ENCODE measurements at regions not wholly inside any gene's neighbourhood (a gene's known extent, or its start where the extent isn't known, plus 50 kb on each side); places are given as distances from the start of the nearest gene placed in this dataset.

DNA sequence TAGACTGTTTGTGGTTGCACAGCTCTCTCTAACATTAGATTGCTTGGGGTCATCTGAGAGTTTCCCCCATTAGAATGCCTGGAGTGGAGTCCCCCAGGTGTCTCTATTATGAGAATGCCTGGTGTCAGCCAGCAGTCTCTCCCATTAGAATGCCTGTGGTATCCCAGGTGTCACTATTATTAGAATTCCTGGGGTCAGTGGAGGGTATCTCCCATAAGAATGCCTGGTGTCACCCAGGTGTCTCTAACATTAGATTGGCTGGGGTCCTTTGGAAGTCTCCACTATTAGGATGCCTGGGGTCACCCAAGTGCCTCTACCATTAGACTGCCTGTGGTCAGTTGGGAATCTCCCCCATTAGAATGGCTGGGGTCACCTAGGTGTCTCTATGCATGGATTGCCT lies 1495.1 kb downstream of the UQCRFS1 start:
- TF ChIP-seq ESRRA (CRISPR knock-in tag; IDR thresholded peaks at IDR 0.05; ENCODE audit: borderline replicate concordance) = no peak
- TF ChIP-seq, protein P1, sequence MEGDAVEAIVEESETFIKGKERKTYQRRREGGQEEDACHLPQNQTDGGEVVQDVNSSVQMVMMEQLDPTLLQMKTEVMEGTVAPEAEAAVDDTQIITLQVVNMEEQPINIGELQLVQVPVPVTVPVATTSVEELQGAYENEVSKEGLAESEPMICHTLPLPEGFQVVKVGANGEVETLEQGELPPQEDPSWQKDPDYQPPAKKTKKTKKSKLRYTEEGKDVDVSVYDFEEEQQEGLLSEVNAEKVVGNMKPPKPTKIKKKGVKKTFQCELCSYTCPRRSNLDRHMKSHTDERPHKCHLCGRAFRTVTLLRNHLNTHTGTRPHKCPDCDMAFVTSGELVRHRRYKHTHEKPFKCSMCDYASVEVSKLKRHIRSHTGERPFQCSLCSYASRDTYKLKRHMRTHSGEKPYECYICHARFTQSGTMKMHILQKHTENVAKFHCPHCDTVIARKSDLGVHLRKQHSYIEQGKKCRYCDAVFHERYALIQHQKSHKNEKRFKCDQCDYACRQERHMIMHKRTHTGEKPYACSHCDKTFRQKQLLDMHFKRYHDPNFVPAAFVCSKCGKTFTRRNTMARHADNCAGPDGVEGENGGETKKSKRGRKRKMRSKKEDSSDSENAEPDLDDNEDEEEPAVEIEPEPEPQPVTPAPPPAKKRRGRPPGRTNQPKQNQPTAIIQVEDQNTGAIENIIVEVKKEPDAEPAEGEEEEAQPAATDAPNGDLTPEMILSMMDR (IDR thresholded peaks at IDR 0.05) = no peak
- TF ChIP-seq, protein P2, sequence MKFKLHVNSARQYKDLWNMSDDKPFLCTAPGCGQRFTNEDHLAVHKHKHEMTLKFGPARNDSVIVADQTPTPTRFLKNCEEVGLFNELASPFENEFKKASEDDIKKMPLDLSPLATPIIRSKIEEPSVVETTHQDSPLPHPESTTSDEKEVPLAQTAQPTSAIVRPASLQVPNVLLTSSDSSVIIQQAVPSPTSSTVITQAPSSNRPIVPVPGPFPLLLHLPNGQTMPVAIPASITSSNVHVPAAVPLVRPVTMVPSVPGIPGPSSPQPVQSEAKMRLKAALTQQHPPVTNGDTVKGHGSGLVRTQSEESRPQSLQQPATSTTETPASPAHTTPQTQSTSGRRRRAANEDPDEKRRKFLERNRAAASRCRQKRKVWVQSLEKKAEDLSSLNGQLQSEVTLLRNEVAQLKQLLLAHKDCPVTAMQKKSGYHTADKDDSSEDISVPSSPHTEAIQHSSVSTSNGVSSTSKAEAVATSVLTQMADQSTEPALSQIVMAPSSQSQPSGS (CRISPR knock-in tag; IDR thresholded peaks at IDR 0.05; ENCODE audit: borderline replicate concordance, low read depth) = no peak
- TF ChIP-seq NFE2L1 (CRISPR knock-in tag; IDR thresholded peaks at IDR 0.05) = no peak
- TF ChIP-seq, protein P3, sequence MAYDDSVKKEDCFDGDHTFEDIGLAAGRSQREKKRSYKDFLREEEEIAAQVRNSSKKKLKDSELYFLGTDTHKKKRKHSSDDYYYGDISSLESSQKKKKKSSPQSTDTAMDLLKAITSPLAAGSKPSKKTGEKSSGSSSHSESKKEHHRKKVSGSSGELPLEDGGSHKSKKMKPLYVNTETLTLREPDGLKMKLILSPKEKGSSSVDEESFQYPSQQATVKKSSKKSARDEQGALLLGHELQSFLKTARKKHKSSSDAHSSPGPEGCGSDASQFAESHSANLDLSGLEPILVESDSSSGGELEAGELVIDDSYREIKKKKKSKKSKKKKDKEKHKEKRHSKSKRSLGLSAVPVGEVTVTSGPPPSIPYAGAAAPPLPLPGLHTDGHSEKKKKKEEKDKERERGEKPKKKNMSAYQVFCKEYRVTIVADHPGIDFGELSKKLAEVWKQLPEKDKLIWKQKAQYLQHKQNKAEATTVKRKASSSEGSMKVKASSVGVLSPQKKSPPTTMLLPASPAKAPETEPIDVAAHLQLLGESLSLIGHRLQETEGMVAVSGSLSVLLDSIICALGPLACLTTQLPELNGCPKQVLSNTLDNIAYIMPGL (CRISPR knock-in tag; IDR thresholded peaks at IDR 0.05) = no peak
- TF ChIP-seq, protein P4, sequence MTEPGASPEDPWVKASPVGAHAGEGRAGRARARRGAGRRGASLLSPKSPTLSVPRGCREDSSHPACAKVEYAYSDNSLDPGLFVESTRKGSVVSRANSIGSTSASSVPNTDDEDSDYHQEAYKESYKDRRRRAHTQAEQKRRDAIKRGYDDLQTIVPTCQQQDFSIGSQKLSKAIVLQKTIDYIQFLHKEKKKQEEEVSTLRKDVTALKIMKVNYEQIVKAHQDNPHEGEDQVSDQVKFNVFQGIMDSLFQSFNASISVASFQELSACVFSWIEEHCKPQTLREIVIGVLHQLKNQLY (CRISPR knock-in tag; IDR thresholded peaks at IDR 0.05) = no peak
- TF ChIP-seq ZNF263 (CRISPR knock-in tag; IDR thresholded peaks at IDR 0.05; ENCODE audit: low read depth) = no peak
- TF ChIP-seq, protein P5, sequence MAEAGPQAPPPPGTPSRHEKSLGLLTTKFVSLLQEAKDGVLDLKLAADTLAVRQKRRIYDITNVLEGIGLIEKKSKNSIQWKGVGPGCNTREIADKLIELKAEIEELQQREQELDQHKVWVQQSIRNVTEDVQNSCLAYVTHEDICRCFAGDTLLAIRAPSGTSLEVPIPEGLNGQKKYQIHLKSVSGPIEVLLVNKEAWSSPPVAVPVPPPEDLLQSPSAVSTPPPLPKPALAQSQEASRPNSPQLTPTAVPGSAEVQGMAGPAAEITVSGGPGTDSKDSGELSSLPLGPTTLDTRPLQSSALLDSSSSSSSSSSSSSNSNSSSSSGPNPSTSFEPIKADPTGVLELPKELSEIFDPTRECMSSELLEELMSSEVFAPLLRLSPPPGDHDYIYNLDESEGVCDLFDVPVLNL (CRISPR knock-in tag; IDR thresholded peaks at IDR 0.05; ENCODE audit: borderline replicate concordance, low read depth) = no peak
- TF ChIP-seq, protein P6, sequence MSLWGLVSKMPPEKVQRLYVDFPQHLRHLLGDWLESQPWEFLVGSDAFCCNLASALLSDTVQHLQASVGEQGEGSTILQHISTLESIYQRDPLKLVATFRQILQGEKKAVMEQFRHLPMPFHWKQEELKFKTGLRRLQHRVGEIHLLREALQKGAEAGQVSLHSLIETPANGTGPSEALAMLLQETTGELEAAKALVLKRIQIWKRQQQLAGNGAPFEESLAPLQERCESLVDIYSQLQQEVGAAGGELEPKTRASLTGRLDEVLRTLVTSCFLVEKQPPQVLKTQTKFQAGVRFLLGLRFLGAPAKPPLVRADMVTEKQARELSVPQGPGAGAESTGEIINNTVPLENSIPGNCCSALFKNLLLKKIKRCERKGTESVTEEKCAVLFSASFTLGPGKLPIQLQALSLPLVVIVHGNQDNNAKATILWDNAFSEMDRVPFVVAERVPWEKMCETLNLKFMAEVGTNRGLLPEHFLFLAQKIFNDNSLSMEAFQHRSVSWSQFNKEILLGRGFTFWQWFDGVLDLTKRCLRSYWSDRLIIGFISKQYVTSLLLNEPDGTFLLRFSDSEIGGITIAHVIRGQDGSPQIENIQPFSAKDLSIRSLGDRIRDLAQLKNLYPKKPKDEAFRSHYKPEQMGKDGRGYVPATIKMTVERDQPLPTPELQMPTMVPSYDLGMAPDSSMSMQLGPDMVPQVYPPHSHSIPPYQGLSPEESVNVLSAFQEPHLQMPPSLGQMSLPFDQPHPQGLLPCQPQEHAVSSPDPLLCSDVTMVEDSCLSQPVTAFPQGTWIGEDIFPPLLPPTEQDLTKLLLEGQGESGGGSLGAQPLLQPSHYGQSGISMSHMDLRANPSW (CRISPR knock-in tag; conservative IDR thresholded peaks at IDR 0.05; ENCODE audit: low read depth) = no peak
- no peak for TF ChIP-seq ZNF121 (CRISPR knock-in tag; IDR thresholded peaks at IDR 0.05)
- TF ChIP-seq, protein P7, sequence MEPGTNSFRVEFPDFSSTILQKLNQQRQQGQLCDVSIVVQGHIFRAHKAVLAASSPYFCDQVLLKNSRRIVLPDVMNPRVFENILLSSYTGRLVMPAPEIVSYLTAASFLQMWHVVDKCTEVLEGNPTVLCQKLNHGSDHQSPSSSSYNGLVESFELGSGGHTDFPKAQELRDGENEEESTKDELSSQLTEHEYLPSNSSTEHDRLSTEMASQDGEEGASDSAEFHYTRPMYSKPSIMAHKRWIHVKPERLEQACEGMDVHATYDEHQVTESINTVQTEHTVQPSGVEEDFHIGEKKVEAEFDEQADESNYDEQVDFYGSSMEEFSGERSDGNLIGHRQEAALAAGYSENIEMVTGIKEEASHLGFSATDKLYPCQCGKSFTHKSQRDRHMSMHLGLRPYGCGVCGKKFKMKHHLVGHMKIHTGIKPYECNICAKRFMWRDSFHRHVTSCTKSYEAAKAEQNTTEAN (CRISPR knock-in tag; IDR thresholded peaks at IDR 0.05) = no peak
- TF ChIP-seq, protein P8, sequence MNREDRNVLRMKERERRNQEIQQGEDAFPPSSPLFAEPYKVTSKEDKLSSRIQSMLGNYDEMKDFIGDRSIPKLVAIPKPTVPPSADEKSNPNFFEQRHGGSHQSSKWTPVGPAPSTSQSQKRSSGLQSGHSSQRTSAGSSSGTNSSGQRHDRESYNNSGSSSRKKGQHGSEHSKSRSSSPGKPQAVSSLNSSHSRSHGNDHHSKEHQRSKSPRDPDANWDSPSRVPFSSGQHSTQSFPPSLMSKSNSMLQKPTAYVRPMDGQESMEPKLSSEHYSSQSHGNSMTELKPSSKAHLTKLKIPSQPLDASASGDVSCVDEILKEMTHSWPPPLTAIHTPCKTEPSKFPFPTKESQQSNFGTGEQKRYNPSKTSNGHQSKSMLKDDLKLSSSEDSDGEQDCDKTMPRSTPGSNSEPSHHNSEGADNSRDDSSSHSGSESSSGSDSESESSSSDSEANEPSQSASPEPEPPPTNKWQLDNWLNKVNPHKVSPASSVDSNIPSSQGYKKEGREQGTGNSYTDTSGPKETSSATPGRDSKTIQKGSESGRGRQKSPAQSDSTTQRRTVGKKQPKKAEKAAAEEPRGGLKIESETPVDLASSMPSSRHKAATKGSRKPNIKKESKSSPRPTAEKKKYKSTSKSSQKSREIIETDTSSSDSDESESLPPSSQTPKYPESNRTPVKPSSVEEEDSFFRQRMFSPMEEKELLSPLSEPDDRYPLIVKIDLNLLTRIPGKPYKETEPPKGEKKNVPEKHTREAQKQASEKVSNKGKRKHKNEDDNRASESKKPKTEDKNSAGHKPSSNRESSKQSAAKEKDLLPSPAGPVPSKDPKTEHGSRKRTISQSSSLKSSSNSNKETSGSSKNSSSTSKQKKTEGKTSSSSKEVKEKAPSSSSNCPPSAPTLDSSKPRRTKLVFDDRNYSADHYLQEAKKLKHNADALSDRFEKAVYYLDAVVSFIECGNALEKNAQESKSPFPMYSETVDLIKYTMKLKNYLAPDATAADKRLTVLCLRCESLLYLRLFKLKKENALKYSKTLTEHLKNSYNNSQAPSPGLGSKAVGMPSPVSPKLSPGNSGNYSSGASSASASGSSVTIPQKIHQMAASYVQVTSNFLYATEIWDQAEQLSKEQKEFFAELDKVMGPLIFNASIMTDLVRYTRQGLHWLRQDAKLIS (CRISPR knock-in tag; IDR thresholded peaks at IDR 0.05; ENCODE audit: borderline replicate concordance) = no peak
- TF ChIP-seq TP53 (CRISPR knock-in tag; IDR thresholded peaks at IDR 0.05) = no peak

Data from WTC11 (cell line).